Natural killer cell (primary cell): ENCODE measurements at regions not wholly inside any gene's neighbourhood (a gene's known extent, or its start where the extent isn't known, plus 50 kb on each side); places are given as distances from the start of the nearest gene placed in this dataset.
"Not testable (repeated sequence)": the region's sequence is repeated elsewhere in the genome, so short reads cannot be mapped to it uniquely, and the experiment has no call there.

Experiments
- ATAC-seq, 3 donors: fragments of 150-1000 bp in 2 of 3; fragments of 200-7000 bp in 1 of 3; cut with Tn5 transposase; 1 replicate in 1 of 3; 2 replicates in 2 of 3; pipeline ENCODE4 v1.10.0; 2021; ENCODE audit warnings: mild to moderate bottlenecking in 2 of 3, moderate library complexity in 2 of 3
- DNase-seq, 2 donors: peaks; one replicate each; pipeline versions ENCODE4 v3.0.0 to v3.0.0-alpha.2; 2013 to 2021; ENCODE audit warnings: mixed read lengths in 1 of 2
- H3K27ac ChIP-seq: one replicate; pipeline ENCODE4 v1.5.1; 2013; ENCODE audit warnings: mild to moderate bottlenecking, low read length
- H3K27me3 ChIP-seq: one replicate; pipeline ENCODE4 v1.6.1; 2013; ENCODE audit warnings: low read length; ENCODE audit not compliant: control insufficient read depth, insufficient read depth
- H3K36me3 ChIP-seq: one replicate; pipeline ENCODE4 v1.6.1; 2013; ENCODE audit warnings: low read length; ENCODE audit not compliant: control insufficient read depth, insufficient read depth
- H3K4me1 ChIP-seq: one replicate; pipeline ENCODE4 v1.6.1; 2013; ENCODE audit warnings: low read length; ENCODE audit not compliant: control insufficient read depth, insufficient read depth
- H3K4me3 ChIP-seq: one replicate; pipeline ENCODE4 v1.5.1; 2013; ENCODE audit warnings: low read length
- H3K9me3 ChIP-seq: one replicate; pipeline ENCODE4 v1.6.1; 2013; ENCODE audit warnings: low read length; ENCODE audit not compliant: control insufficient read depth, insufficient read depth
- H3K27ac Mint-ChIP-seq, 2 donors: one replicate each; pipeline ENCODE4 v1.8.0; 2022; ENCODE audit warnings: mild to moderate bottlenecking in 2 of 2, mixed read lengths in 2 of 2, moderate library complexity in 1 of 2
- H3K27me3 Mint-ChIP-seq, 2 donors: one replicate each; pipeline ENCODE4 v1.8.0; 2022; ENCODE audit warnings: low read depth in 2 of 2, mixed read lengths in 2 of 2
- H3K36me3 Mint-ChIP-seq: one replicate; pipeline ENCODE4 v1.8.0; 2022; ENCODE audit warnings: mixed read lengths
- H3K4me1 Mint-ChIP-seq, 2 donors: one replicate each; pipeline ENCODE4 v1.8.0; 2022; ENCODE audit warnings: mixed read lengths in 2 of 2
- H3K4me3 Mint-ChIP-seq: one replicate; pipeline ENCODE4 v1.8.0; 2022; ENCODE audit warnings: mild to moderate bottlenecking, moderate library complexity, mixed read lengths
- H3K9me3 Mint-ChIP-seq, 2 donors: one replicate each; pipeline ENCODE4 v1.8.0; 2022; ENCODE audit warnings: mixed read lengths in 2 of 2
- CTCF ChIP-seq: fragments of 200-600 bp; IDR thresholded peaks from one replicate; pipeline ENCODE4 v1.8.0; 2022; ENCODE audit warnings: antibody characterized with exemption
- WGBS: methylation state at CpG from one replicate; pipeline ENCODE4 v1.1.7; 2013; ENCODE audit warnings: missing lambda C conversion rate; ENCODE audit not compliant: insufficient coverage; 5-methylcytosine and 5-hydroxymethylcytosine counted together
- intact Hi-C: fragments of 100-400 bp; cut with micrococcal nuclease; formaldehyde crosslinking; loops from one replicate; pipeline ENCODE4 v1.14.2; 2022

- no peaks in the 10 kb centered on the region for H3K9me3 ChIP-seq
- no peaks in the 10 kb centered on the region for H3K36me3 ChIP-seq
- H3K4me1 ChIP-seq, result peaks cover 13% of the 10 kb centered on the region
- H3K4me3 ChIP-seq, result no peak overlapping the region
- Mint-ChIP-seq H3K4me1 (peaks cover 15 to 21% of the 10 kb centered on the region in 2 donors), H3K27ac (peak overlapping the region in 1 of 2 donors; percentile 48), H3K27me3 (peaks cover 0 to 16% of the 10 kb centered on the region in 2 donors), H3K4me3 (no peak overlapping the region), H3K36me3 (no peaks in the 10 kb centered on the region), H3K9me3 (no peaks in the 10 kb centered on the region)
- DNase-seq (no peak), ATAC-seq (no peak)
- H3K27ac ChIP-seq, result no peak overlapping the region
- intact Hi-C loops, result loop anchor here (10.0 kb wide), 1 partner anchor 49 kb away; no protein-coding TSS in a partner anchor
- H3K27me3 ChIP-seq, result no peaks in the 10 kb centered on the region
- 55% methylated on average over 3 of the region's 3 CpGs for WGBS
- no peak for TF ChIP-seq CTCF
Observed at GRCh38 chrX:45804276-45804675, 603.6 kb upstream of the DIPK2B start.

DNA sequence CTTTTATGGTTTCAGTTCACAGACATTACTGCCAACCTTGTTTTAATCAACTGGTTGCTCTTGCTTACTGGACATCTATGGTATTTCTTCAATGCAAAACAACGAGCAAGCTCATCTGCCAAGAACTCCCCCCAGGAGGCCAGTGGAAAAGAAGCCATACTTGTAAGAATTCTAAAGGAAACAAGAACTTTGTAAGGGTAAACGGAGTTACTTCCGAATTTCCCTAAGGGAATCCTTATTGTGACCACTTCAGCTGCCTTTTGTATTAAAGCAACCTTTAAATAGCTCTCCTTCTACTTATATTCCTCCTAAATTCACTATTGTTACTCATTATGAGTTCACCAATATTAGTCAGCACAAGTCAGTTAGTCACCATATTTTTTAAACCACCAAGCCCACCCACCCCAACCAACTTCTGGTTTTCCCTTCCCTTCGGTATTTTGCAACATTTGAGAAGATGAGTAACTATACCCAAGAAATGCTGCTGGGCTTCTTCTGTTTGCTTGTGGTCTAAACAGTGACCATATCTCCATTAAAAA lies 602.8 kb upstream of the DIPK2B start:
- peak overlapping the region in 1 of 2 donors; percentile 48 for H3K27ac Mint-ChIP-seq
- Histone ChIP-seq H3K4me3 (no peak overlapping the region), H3K27ac (no peak overlapping the region), H3K9me3 (no peaks in the 10 kb centered on the region), H3K4me1 (peaks cover 13% of the 10 kb centered on the region), H3K36me3 (no peaks in the 10 kb centered on the region), H3K27me3 (no peaks in the 10 kb centered on the region)
- H3K9me3 Mint-ChIP-seq, result no peaks in the 10 kb centered on the region
- H3K36me3 Mint-ChIP-seq, result no peaks in the 10 kb centered on the region
- no peak for TF ChIP-seq CTCF
- H3K4me1 Mint-ChIP-seq, result peaks cover 15 to 21% of the 10 kb centered on the region in 2 donors
- H3K27me3 Mint-ChIP-seq, result peaks cover 3 to 25% of the 10 kb centered on the region in 2 donors
- DNase-seq, result no peak
- no peak for ATAC-seq
- WGBS, result 41% methylated on average over 3 of the region's 4 CpGs
- H3K4me3 Mint-ChIP-seq, result no peak overlapping the region
- intact Hi-C loops, result loop anchor here (10.0 kb wide), 1 partner anchor 49 kb away; no protein-coding TSS in a partner anchor

GRCh38 chrX:45801554-45801953 lies 600.9 kb upstream of the DIPK2B start:
- Mint-ChIP-seq H3K4me1 (peaks cover 3 to 6% of the 10 kb centered on the region in 2 donors), H3K9me3 (no peaks in the 10 kb centered on the region), H3K27ac (no peak overlapping the region), H3K36me3 (no peaks in the 10 kb centered on the region), H3K4me3 (no peak overlapping the region), H3K27me3 (peaks cover 3 to 38% of the 10 kb centered on the region in 2 donors)
- peak; percentile 61 to 69 (median 69) for ATAC-seq
- peaks cover 8% of the 10 kb centered on the region for H3K4me1 ChIP-seq
- no peak overlapping the region for H3K27ac ChIP-seq
- H3K36me3 ChIP-seq, result no peaks in the 10 kb centered on the region
- 86% methylated on average over 2 of the region's 6 CpGs for WGBS
- no peaks in the 10 kb centered on the region for H3K9me3 ChIP-seq
- no peak for TF ChIP-seq CTCF
- H3K27me3 ChIP-seq, result no peaks in the 10 kb centered on the region
- no peak overlapping the region for H3K4me3 ChIP-seq
- intact Hi-C loops, result loop anchor here (1.0 to 10.0 kb wide), 2 partner anchors 42 to 47 kb away; no protein-coding TSS in a partner anchor
- peak in 1 of 2 donors; percentile 65 for DNase-seq

DNA sequence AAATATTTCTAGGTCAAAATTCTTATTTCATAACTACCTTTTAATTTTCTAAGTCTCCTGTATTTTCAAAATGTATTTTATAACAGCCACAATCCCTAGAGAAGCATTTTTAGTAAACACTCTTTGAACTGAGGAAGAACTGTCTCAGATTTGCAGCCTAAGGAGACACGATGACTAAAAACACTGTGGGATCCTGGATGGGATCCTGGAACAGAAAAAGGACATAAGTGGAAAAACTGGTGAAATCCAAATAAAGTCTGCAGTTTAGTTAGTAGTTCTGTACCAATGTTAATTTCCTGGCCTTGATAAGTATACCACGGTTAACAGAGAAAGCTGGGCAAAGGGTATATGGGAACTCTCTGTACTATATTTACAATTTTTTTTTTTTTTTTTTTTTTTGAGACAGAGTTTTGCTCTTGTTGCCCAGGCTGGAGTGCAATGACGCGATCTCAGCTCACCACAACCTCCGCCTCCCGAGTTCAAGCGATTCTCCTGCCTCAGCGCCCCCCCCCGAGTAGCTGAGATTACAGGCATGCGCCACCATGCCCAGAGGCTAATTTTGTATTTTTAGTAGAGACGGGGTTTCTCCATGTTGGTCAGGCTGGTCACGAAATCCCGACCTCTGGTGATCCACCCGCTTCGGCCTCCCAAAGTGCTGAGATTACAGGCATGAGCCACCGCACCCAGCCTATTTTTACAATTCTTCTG lies 600.2 kb upstream of the DIPK2B start:
- H3K4me1 ChIP-seq, H3K27me3 ChIP-seq, H3K36me3 Mint-ChIP-seq, H3K36me3 ChIP-seq, H3K4me3 Mint-ChIP-seq, H3K27ac ChIP-seq, H3K9me3 ChIP-seq, H3K27ac Mint-ChIP-seq, H3K4me1 Mint-ChIP-seq, ATAC-seq, H3K4me3 ChIP-seq, H3K9me3 Mint-ChIP-seq: not testable (repeated sequence)
- peaks cover 3 to 38% of the 10 kb centered on the region in 2 donors for H3K27me3 Mint-ChIP-seq
- intact Hi-C loops, result loop anchor here (1.0 to 10.0 kb wide), 2 partner anchors 42 to 46 kb away; no protein-coding TSS in a partner anchor
- 81% methylated on average over 11 of the region's 16 CpGs for WGBS
- DNase-seq, result peak in 1 of 2 donors; percentile 39
